ENCODE measurements at regions not wholly inside any gene's neighbourhood (a gene's known extent, or its start where the extent isn't known, plus 50 kb on each side); places are given as distances from the start of the nearest gene placed in this dataset.
A peak's percentile ranks its signal among the peaks of the same experiment; 100 is the strongest.

GRCh38 chr1:213375002-213375401 is 324.0 kb downstream of the RPS6KC1 start:
- peak; percentile 76 for FAIRE-seq

- FAIRE-seq, result no peak
Measured at GRCh38 chr1:213376862-213377372, 325.9 kb downstream of the RPS6KC1 start.

GRCh38 chr1:213380865-213381264 is 329.8 kb downstream of the RPS6KC1 start:
- no peak for FAIRE-seq

- no peak for FAIRE-seq
Measured at GRCh38 chr1:213381572-213382084, 330.6 kb downstream of the RPS6KC1 start.

- no peak for FAIRE-seq
Measured at GRCh38 chr1:213383465-213383864, 332.4 kb downstream of the RPS6KC1 start.

GRCh38 chr1:213385201-213385600 is 334.2 kb downstream of the RPS6KC1 start:
- FAIRE-seq, result no peak

GRCh38 chr1:213385806-213386324 is 334.8 kb downstream of the RPS6KC1 start:
- no peak for FAIRE-seq

GRCh38 chr1:213387380-213388015 is 336.5 kb downstream of the RPS6KC1 start:
- no peak for FAIRE-seq

GRCh38 chr1:213388199-213388598 is 337.2 kb downstream of the RPS6KC1 start:
- no peak for FAIRE-seq

GRCh38 chr1:213389061-213389581 is 338.1 kb downstream of the RPS6KC1 start:
- FAIRE-seq, result no peak

- FAIRE-seq, result no peak
Measured at GRCh38 chr1:213391445-213391844, 340.4 kb downstream of the RPS6KC1 start.

GRCh38 chr1:213393860-213394259 is 342.8 kb downstream of the RPS6KC1 start:
- FAIRE-seq, result no peak

GRCh38 chr1:213394837-213395236 is 343.8 kb downstream of the RPS6KC1 start:
- FAIRE-seq, result no peak

GRCh38 chr1:213397638-213398037 is 346.6 kb downstream of the RPS6KC1 start:
- FAIRE-seq, result no peak

GRCh38 chr1:213399695-213400094 is 348.7 kb downstream of the RPS6KC1 start:
- FAIRE-seq, result no peak

- no peak for FAIRE-seq
Measured at GRCh38 chr1:213409208-213409631, 358.2 kb downstream of the RPS6KC1 start.

- no peak for FAIRE-seq
Measured at GRCh38 chr1:213409971-213410370, 358.9 kb downstream of the RPS6KC1 start.

- no peak for FAIRE-seq
Measured at GRCh38 chr1:213414346-213414745, 363.3 kb downstream of the RPS6KC1 start.

GRCh38 chr1:213414911-213415310 is 363.9 kb downstream of the RPS6KC1 start:
- no peak for FAIRE-seq

- FAIRE-seq, result no peak
Measured at GRCh38 chr1:213415691-213416380, 364.8 kb downstream of the RPS6KC1 start.

- no peak for FAIRE-seq
Measured at GRCh38 chr1:213416461-213417224, 365.6 kb downstream of the RPS6KC1 start.

- FAIRE-seq, result no peak
Measured at GRCh38 chr1:213417225-213417820, 366.3 kb downstream of the RPS6KC1 start.

Data from TTC549 (cell line).